Activated CD4-positive, alpha-beta T cell treated with anti-CD3 and anti-CD28 coated beads for 4 hours (primary cell): ENCODE measurements at regions not wholly inside any gene's neighbourhood (a gene's known extent, or its start where the extent isn't known, plus 50 kb on each side); places are given as distances from the start of the nearest gene placed in this dataset.

Experiments used
- DNase-seq, 2 donors: peaks; one replicate each; pipeline ENCODE4 v3.0.0-alpha.2; 2020

GRCh38 chr1:243943671-243944428 is 93.8 kb upstream of the AKT3 start:
- DNase-seq, result no peak

GRCh38 chr1:243942196-243943150 is 92.4 kb upstream of the AKT3 start:
- DNase-seq, result no peak

- no peak for DNase-seq
Measured at GRCh38 chr1:243940451-243940850, 90.4 kb upstream of the AKT3 start.

- DNase-seq, result no peak
Measured at GRCh38 chr1:243939167-243939848, 89.3 kb upstream of the AKT3 start.

GRCh38 chr1:243938208-243938607 is 88.2 kb upstream of the AKT3 start:
- DNase-seq, result no peak

- DNase-seq, result no peak
Measured at GRCh38 chr1:243933495-243933894, 83.5 kb upstream of the AKT3 start.

- no peak for DNase-seq
Measured at GRCh38 chr1:243931957-243932356, 81.9 kb upstream of the AKT3 start.

- no peak for DNase-seq
Measured at GRCh38 chr1:243930822-243931671, 81.0 kb upstream of the AKT3 start.

- DNase-seq, result no peak
Measured at GRCh38 chr1:243927381-243927780, 77.3 kb upstream of the AKT3 start.

GRCh38 chr1:243926803-243927245 is 76.8 kb upstream of the AKT3 start:
- no peak for DNase-seq

GRCh38 chr1:243926299-243926698 is 76.3 kb upstream of the AKT3 start:
- no peak for DNase-seq

- no peak for DNase-seq
Measured at GRCh38 chr1:243924588-243925349, 74.7 kb upstream of the AKT3 start.

- no peak for DNase-seq
Measured at GRCh38 chr1:243924188-243924587, 74.1 kb upstream of the AKT3 start.

GRCh38 chr1:243923292-243924171 is 73.5 kb upstream of the AKT3 start:
- DNase-seq, result no peak

- DNase-seq, result no peak
Measured at GRCh38 chr1:243921111-243921510, 71.1 kb upstream of the AKT3 start.

GRCh38 chr1:243917863-243918565 is 68.0 kb upstream of the AKT3 start:
- DNase-seq, result no peak

GRCh38 chr1:243917177-243917862 is 67.3 kb upstream of the AKT3 start:
- peak; percentile 24 to 39 for DNase-seq

GRCh38 chr1:243916160-243916559 is 66.1 kb upstream of the AKT3 start:
- no peak for DNase-seq

GRCh38 chr1:243912347-243912746 is 62.3 kb upstream of the AKT3 start:
- DNase-seq, result no peak
